ENCODE measurements at regions not wholly inside any gene's neighbourhood (a gene's known extent, or its start where the extent isn't known, plus 50 kb on each side); places are given as distances from the start of the nearest gene placed in this dataset.

- no peak for TF ChIP-seq GATA2 (IDR thresholded peaks at IDR 0.05; ENCODE audit: low read depth, low read length)
- no peak for TF ChIP-seq GATA3 (IDR thresholded peaks at IDR 0.05; ENCODE audit: low read depth, low read length)
Measured at GRCh38 chr12:75850721-75851462, 180.7 kb downstream of the PHLDA1 start.

Data from SH-SY5Y (cell line).